ENCODE measurements at regions not wholly inside any gene's neighbourhood (a gene's known extent, or its start where the extent isn't known, plus 50 kb on each side); places are given as distances from the start of the nearest gene placed in this dataset.

DNA sequence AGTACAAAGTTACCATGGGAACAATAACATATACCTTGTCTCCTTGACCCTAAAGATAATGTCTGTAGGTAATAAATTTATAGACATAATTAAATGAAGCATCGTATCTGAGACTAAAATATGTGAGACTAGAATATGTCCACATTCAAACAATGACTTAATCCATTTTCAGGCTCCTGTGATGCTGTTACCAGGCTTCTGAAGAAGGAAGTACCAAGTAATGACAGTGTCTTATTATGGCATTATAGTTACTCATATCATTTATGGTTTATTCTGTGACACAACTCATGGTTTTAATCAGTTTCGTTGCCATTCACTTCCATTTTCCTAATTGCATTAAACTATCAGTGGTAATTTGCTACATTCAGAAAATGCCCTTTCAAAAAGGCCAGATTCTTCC is 100.6 kb upstream of the GPM6B start:
- no peak overlapping the region for H3K27ac ChIP-seq (replicated peaks)
- no peak for DNase-seq (ENCODE audit: low read depth in 1 of 2, low spot score in 1 of 2)
- TF ChIP-seq CTCF (IDR thresholded peaks at IDR 0.05; ENCODE audit: insufficient read depth, low read length) (no peak), SPI1 (IDR thresholded peaks at IDR 0.05; ENCODE audit: borderline replicate concordance, low read depth) (no peak), REST (IDR thresholded peaks at IDR 0.05; ENCODE audit: insufficient replicate concordance, low read depth) (no peak), GABPA (IDR thresholded peaks at IDR 0.05; ENCODE audit: low read depth) (no peak), POLR2AphosphoS5 (IDR thresholded peaks at IDR 0.05; ENCODE audit: low read depth) (no peak)
- H3K27me3 ChIP-seq (ENCODE audit: insufficient read depth, poor library complexity, severe bottlenecking), result no peaks in the 10 kb centered on the region
- H3K4me3 ChIP-seq (replicated peaks; ENCODE audit: insufficient read depth, low read length), result no peak overlapping the region

- H3K27ac ChIP-seq (replicated peaks), result no peak overlapping the region
- H3K27me3 ChIP-seq (ENCODE audit: insufficient read depth, poor library complexity, severe bottlenecking), result no peaks in the 10 kb centered on the region
- no peak overlapping the region for H3K4me3 ChIP-seq (replicated peaks; ENCODE audit: insufficient read depth, low read length)
- TF ChIP-seq GABPA (IDR thresholded peaks at IDR 0.05; ENCODE audit: low read depth) (no peak), REST (IDR thresholded peaks at IDR 0.05; ENCODE audit: insufficient replicate concordance, low read depth) (no peak), CTCF (IDR thresholded peaks at IDR 0.05; ENCODE audit: insufficient read depth, low read length) (no peak), SPI1 (IDR thresholded peaks at IDR 0.05; ENCODE audit: borderline replicate concordance, low read depth) (no peak), POLR2AphosphoS5 (IDR thresholded peaks at IDR 0.05; ENCODE audit: low read depth) (no peak)
- DNase-seq (ENCODE audit: low read depth in 1 of 2, low spot score in 1 of 2), result no peak
These were observed 94.7 kb upstream of the GPM6B start for GRCh38 chrX:13911586-13911985.

DNA sequence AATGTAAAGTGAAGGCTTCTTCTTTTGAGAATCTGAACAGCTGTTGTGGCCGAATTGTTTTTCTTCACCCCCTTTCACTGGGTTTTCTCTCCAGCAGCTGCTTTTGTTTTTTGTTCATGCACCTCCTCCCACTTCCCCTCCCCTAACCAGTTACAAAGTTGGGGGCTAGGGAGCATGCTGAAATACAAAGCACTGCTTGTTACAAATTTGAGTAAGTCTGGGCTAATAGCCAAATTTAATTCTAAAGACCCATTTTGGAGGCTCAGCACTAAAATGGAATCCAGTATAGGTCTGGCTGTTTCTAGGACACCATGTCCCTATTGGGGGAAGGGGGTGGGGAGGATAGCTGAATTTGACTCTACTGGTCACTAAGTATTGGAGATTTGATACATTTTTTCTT is 89.2 kb upstream of the GPM6B start:
- no peak for DNase-seq (ENCODE audit: low read depth in 1 of 2, low spot score in 1 of 2)
- Histone ChIP-seq H3K27me3 (ENCODE audit: insufficient read depth, poor library complexity, severe bottlenecking) (no peaks in the 10 kb centered on the region), H3K4me3 (replicated peaks; ENCODE audit: insufficient read depth, low read length) (no peak overlapping the region), H3K27ac (replicated peaks) (no peak overlapping the region)
- TF ChIP-seq REST (IDR thresholded peaks at IDR 0.05; ENCODE audit: insufficient replicate concordance, low read depth) (no peak), SPI1 (IDR thresholded peaks at IDR 0.05; ENCODE audit: borderline replicate concordance, low read depth) (no peak), POLR2AphosphoS5 (IDR thresholded peaks at IDR 0.05; ENCODE audit: low read depth) (no peak), GABPA (IDR thresholded peaks at IDR 0.05; ENCODE audit: low read depth) (no peak), CTCF (IDR thresholded peaks at IDR 0.05; ENCODE audit: insufficient read depth, low read length) (no peak)

All from HL-60 (cell line).